ENCODE measurements at regions not wholly inside any gene's neighbourhood (a gene's known extent, or its start where the extent isn't known, plus 50 kb on each side); places are given as distances from the start of the nearest gene placed in this dataset.

DNA sequence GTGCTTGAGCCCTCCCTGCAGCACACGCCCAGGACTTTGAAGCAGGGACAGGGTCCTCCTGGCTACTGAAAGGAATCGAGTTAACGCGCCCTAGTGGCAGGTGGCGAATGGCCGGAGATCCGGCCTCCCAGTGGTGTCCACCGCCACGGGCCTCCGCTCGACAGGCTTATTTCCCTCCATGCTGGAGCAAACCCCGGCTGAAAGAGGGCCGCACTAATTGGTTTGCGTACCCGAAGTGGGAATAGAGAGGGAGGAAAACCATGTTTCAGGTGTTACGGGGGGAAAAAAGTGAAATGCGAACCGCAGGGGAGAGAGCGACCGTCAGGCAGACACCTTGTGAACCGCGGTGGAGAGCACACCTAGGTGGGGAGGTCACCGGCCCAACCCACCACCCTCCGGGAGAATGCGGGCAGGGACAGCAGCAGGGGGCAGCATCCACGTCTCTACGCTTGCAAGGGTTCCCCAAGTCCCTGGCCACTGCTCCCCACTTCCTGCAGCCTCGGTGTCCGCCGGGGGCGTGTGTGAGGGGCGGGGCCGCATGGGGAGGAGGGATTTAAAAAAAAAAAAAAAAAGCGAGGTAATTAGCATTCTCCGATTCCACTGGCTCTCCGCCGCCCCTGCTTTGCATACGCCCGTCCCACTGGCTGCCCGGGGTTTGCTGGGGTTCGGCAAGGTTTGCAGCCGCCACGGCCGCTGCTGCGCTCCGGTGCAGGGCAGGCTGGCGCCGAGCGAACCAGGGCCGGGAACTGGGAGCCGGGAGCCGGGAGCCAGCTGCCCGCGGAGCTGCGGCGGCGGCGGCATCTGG is 224.6 kb upstream of the CRY1 start (continued):
- TF ChIP-seq, protein P1, sequence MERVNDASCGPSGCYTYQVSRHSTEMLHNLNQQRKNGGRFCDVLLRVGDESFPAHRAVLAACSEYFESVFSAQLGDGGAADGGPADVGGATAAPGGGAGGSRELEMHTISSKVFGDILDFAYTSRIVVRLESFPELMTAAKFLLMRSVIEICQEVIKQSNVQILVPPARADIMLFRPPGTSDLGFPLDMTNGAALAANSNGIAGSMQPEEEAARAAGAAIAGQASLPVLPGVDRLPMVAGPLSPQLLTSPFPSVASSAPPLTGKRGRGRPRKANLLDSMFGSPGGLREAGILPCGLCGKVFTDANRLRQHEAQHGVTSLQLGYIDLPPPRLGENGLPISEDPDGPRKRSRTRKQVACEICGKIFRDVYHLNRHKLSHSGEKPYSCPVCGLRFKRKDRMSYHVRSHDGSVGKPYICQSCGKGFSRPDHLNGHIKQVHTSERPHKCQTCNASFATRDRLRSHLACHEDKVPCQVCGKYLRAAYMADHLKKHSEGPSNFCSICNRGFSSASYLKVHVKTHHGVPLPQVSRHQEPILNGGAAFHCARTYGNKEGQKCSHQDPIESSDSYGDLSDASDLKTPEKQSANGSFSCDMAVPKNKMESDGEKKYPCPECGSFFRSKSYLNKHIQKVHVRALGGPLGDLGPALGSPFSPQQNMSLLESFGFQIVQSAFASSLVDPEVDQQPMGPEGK (CRISPR knock-in tag; IDR thresholded peaks at IDR 0.05), result no peak
- peak; percentile 69 for TF ChIP-seq HNRNPLL (IDR thresholded peaks at IDR 0.05; ENCODE audit: low read depth, low read length, poor library complexity, severe bottlenecking)
- no peak for TF ChIP-seq SSRP1 (CRISPR knock-in tag; IDR thresholded peaks at IDR 0.05)
- TF ChIP-seq ZNF777 (CRISPR knock-in tag; IDR thresholded peaks at IDR 0.05), result peak; percentile 89
- TF ChIP-seq FOXC1 (CRISPR knock-in tag; IDR thresholded peaks at IDR 0.05; ENCODE audit: borderline replicate concordance), result peak; percentile 50; the same call in 1 of the 2 replicates
- TF ChIP-seq ZNF569 (CRISPR knock-in tag; IDR thresholded peaks at IDR 0.05; ENCODE audit: borderline replicate concordance), result no peak
- TF ChIP-seq, protein P2, sequence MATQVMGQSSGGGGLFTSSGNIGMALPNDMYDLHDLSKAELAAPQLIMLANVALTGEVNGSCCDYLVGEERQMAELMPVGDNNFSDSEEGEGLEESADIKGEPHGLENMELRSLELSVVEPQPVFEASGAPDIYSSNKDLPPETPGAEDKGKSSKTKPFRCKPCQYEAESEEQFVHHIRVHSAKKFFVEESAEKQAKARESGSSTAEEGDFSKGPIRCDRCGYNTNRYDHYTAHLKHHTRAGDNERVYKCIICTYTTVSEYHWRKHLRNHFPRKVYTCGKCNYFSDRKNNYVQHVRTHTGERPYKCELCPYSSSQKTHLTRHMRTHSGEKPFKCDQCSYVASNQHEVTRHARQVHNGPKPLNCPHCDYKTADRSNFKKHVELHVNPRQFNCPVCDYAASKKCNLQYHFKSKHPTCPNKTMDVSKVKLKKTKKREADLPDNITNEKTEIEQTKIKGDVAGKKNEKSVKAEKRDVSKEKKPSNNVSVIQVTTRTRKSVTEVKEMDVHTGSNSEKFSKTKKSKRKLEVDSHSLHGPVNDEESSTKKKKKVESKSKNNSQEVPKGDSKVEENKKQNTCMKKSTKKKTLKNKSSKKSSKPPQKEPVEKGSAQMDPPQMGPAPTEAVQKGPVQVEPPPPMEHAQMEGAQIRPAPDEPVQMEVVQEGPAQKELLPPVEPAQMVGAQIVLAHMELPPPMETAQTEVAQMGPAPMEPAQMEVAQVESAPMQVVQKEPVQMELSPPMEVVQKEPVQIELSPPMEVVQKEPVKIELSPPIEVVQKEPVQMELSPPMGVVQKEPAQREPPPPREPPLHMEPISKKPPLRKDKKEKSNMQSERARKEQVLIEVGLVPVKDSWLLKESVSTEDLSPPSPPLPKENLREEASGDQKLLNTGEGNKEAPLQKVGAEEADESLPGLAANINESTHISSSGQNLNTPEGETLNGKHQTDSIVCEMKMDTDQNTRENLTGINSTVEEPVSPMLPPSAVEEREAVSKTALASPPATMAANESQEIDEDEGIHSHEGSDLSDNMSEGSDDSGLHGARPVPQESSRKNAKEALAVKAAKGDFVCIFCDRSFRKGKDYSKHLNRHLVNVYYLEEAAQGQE (IDR thresholded peaks at IDR 0.05; ENCODE audit: borderline replicate concordance in 1 of 2, low read depth in 1 of 2, low read length in 2 of 2), result 0 out of 4 replicates have a peak, but pooled peaks of 1 of the 2 experiments have one; percentile 8
- TF ChIP-seq, protein P3, sequence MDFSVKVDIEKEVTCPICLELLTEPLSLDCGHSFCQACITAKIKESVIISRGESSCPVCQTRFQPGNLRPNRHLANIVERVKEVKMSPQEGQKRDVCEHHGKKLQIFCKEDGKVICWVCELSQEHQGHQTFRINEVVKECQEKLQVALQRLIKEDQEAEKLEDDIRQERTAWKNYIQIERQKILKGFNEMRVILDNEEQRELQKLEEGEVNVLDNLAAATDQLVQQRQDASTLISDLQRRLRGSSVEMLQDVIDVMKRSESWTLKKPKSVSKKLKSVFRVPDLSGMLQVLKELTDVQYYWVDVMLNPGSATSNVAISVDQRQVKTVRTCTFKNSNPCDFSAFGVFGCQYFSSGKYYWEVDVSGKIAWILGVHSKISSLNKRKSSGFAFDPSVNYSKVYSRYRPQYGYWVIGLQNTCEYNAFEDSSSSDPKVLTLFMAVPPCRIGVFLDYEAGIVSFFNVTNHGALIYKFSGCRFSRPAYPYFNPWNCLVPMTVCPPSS (IDR thresholded peaks at IDR 0.05), result no peak
- TF ChIP-seq, protein P4, sequence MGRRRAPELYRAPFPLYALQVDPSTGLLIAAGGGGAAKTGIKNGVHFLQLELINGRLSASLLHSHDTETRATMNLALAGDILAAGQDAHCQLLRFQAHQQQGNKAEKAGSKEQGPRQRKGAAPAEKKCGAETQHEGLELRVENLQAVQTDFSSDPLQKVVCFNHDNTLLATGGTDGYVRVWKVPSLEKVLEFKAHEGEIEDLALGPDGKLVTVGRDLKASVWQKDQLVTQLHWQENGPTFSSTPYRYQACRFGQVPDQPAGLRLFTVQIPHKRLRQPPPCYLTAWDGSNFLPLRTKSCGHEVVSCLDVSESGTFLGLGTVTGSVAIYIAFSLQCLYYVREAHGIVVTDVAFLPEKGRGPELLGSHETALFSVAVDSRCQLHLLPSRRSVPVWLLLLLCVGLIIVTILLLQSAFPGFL (CRISPR knock-in tag; IDR thresholded peaks at IDR 0.05), result no peak
- TF ChIP-seq ZMYM4 (CRISPR knock-in tag; IDR thresholded peaks at IDR 0.05), result peak; percentile 45; the same call in 1 of the 2 replicates
- TF ChIP-seq, protein P5, sequence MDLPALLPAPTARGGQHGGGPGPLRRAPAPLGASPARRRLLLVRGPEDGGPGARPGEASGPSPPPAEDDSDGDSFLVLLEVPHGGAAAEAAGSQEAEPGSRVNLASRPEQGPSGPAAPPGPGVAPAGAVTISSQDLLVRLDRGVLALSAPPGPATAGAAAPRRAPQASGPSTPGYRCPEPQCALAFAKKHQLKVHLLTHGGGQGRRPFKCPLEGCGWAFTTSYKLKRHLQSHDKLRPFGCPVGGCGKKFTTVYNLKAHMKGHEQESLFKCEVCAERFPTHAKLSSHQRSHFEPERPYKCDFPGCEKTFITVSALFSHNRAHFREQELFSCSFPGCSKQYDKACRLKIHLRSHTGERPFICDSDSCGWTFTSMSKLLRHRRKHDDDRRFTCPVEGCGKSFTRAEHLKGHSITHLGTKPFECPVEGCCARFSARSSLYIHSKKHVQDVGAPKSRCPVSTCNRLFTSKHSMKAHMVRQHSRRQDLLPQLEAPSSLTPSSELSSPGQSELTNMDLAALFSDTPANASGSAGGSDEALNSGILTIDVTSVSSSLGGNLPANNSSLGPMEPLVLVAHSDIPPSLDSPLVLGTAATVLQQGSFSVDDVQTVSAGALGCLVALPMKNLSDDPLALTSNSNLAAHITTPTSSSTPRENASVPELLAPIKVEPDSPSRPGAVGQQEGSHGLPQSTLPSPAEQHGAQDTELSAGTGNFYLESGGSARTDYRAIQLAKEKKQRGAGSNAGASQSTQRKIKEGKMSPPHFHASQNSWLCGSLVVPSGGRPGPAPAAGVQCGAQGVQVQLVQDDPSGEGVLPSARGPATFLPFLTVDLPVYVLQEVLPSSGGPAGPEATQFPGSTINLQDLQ (CRISPR knock-in tag; IDR thresholded peaks at IDR 0.05), result no peak
